Left lung (tissue), 4 donors: ENCODE measurements at regions not wholly inside any gene's neighbourhood (a gene's known extent, or its start where the extent isn't known, plus 50 kb on each side); places are given as distances from the start of the nearest gene placed in this dataset.

Experiments used
- ATAC-seq: fragments of 200-7000 bp; cut with Tn5 transposase; one replicate; pipeline ENCODE4 v1.9.1; 2020; ENCODE audit warnings: moderate library complexity
- DNase-seq, 4 donors: peaks; one replicate each; pipeline ENCODE4 v3.0.0-alpha.2; 2013 to 2020
- H3K27ac ChIP-seq, 2 donors: fragments of 200-600 bp; sonication (generic) in 1 of 2; one replicate each; pipeline versions ENCODE4 v1.5.0 to v1.8.0; 2020 to 2021
- H3K27me3 ChIP-seq, 2 donors: fragments of 200-600 bp; sonication (generic) in 1 of 2; one replicate each; pipeline versions ENCODE4 v1.5.0 to v1.8.0; 2020 to 2021
- H3K36me3 ChIP-seq, 2 donors: fragments of 200-600 bp; sonication (generic) in 1 of 2; one replicate each; pipeline versions ENCODE4 v1.5.0 to v1.8.0; 2020 to 2021
- H3K4me1 ChIP-seq, 2 donors: fragments of 200-600 bp; one replicate each; pipeline ENCODE4 v1.8.0; 2021
- H3K4me3 ChIP-seq, 2 donors: fragments of 200-600 bp; sonication (generic) in 1 of 2; one replicate each; pipeline versions ENCODE4 v1.5.0 to v1.8.0; 2020 to 2021; ENCODE audit warnings: mild to moderate bottlenecking in 1 of 2
- H3K9me3 ChIP-seq, 2 donors: fragments of 200-600 bp; sonication (generic) in 1 of 2; one replicate each; pipeline versions ENCODE4 v1.5.0 to v1.8.0; 2020 to 2021
- intact Hi-C, 2 donors: fragments of 100-400 bp; cut with DNase I; formaldehyde crosslinking; loops; one replicate each; pipeline versions ENCODE4 v1.11.2 to v1.14.2; 2022
- TF ChIP-seq, protein P1 (sequence below), 2 donors: fragments of 200-600 bp; sonication (generic) in 1 of 2; IDR thresholded peaks; one replicate each; pipeline versions ENCODE4 v1.5.0 to v1.8.0; 2021; ENCODE audit warnings: antibody characterized with exemption in 2 of 2
- donor health status: DM: no; HTN: yes; CAD: no.
- donor health status: DM: no; HTN: no; CAD: no.

DNA sequence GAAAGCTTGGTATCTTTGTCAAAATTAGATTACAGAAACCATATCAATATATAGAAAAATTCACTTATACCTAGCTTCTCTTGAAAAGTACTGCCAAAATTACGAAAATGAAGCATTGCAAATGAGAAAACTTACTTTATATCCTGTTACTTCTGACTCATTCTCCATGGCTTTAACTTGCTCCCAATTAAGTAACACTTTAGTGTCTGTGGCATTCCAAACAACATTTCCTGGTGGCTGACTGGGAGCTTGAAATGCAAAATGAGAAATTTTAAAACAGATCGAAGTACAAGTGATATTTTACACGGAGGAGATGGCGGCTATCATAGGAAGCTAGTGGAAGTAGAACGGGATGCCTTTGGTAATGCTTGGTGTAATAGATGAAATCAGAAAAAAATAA is 347.3 kb downstream of the CNTN3 start:
- H3K36me3 ChIP-seq: no peaks in the 10 kb centered on the region
- TF ChIP-seq, protein P1, sequence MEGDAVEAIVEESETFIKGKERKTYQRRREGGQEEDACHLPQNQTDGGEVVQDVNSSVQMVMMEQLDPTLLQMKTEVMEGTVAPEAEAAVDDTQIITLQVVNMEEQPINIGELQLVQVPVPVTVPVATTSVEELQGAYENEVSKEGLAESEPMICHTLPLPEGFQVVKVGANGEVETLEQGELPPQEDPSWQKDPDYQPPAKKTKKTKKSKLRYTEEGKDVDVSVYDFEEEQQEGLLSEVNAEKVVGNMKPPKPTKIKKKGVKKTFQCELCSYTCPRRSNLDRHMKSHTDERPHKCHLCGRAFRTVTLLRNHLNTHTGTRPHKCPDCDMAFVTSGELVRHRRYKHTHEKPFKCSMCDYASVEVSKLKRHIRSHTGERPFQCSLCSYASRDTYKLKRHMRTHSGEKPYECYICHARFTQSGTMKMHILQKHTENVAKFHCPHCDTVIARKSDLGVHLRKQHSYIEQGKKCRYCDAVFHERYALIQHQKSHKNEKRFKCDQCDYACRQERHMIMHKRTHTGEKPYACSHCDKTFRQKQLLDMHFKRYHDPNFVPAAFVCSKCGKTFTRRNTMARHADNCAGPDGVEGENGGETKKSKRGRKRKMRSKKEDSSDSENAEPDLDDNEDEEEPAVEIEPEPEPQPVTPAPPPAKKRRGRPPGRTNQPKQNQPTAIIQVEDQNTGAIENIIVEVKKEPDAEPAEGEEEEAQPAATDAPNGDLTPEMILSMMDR (IDR thresholded peaks at IDR 0.05): no peak
- intact Hi-C loops: no loop called here
- H3K9me3 ChIP-seq: no peaks in the 10 kb centered on the region
- ATAC-seq: no peak
- H3K4me1 ChIP-seq: no peaks in the 10 kb centered on the region
- H3K4me3 ChIP-seq: no peak overlapping the region
- no peaks in the 10 kb centered on the region for H3K27me3 ChIP-seq
- no peak overlapping the region for H3K27ac ChIP-seq
- DNase-seq: no peak

DNA sequence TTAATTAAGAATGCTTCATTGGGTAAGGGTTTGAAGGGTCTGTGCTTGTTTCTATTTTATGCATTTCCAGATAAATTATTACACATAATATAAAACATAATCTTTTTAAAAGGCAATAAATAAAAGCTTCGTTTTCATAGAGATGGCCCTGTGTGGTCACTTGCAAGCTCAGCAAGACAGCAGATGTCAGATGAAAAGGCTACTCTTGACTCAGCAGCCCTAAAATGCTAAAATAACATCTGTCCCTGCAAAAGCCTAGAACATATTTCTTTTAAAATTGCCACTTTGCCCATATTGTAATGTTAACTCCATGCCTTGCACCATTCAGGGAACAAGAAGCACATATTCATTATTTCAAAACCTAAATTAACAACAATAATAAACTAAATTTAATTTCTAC is 349.4 kb downstream of the CNTN3 start:
- Histone ChIP-seq H3K4me1 (no peaks in the 10 kb centered on the region), H3K4me3 (no peak overlapping the region), H3K27me3 (no peaks in the 10 kb centered on the region), H3K27ac (no peak overlapping the region), H3K9me3 (no peaks in the 10 kb centered on the region), H3K36me3 (no peaks in the 10 kb centered on the region)
- TF ChIP-seq, protein P1 (IDR thresholded peaks at IDR 0.05): no peak
- no peak for DNase-seq
- ATAC-seq: no peak
- intact Hi-C loops: no loop called here

DNA sequence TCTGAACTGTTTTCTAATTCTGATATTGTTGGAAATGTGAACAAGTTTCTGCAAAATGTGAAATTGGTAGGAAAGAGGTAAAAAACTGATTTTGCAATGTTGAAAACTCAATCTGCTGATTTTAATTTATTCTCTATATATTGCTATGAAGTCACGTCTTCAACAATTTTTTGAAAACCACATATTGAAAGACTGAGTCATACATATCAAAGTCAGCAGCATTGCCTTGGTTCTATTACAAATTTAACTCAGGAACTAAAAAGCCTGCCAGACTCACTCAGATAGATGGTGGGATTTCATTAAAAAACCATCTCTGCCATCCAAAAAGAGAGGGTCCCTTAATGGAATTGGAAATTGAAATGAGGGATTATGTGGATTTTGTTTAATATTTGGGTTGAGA is 351.4 kb downstream of the CNTN3 start:
- Histone ChIP-seq H3K4me1 (no peaks in the 10 kb centered on the region), H3K36me3 (no peaks in the 10 kb centered on the region), H3K27me3 (no peaks in the 10 kb centered on the region), H3K27ac (no peak overlapping the region), H3K4me3 (no peak overlapping the region), H3K9me3 (no peaks in the 10 kb centered on the region)
- no peak for DNase-seq
- intact Hi-C loops: no loop called here
- TF ChIP-seq, protein P1 (IDR thresholded peaks at IDR 0.05): no peak
- no peak for ATAC-seq

DNA sequence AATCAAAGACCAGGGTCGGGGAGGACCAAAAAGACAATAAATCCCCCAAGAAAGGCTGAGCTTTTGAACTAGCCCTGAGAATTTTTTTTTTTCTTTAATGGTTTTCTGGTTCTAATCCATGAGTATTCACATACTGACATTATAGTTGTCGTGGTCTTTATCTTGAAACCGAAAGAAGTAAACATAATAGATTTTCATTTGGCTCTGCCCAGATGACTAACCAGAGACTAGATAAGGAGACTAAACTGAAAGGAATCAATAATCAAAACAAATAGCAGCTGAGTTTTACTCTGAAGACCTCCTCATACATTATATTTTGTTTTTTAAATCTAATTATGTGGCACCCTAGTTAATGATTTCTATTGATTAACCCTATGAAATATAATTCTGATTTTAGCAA is 381.4 kb downstream of the CNTN3 start:
- intact Hi-C loops: no loop called here
- H3K4me1 ChIP-seq: no peaks in the 10 kb centered on the region
- no peak for ATAC-seq
- H3K36me3 ChIP-seq: no peaks in the 10 kb centered on the region
- no peaks in the 10 kb centered on the region for H3K27me3 ChIP-seq
- no peak overlapping the region for H3K27ac ChIP-seq
- H3K4me3 ChIP-seq: no peak overlapping the region
- DNase-seq: no peak
- H3K9me3 ChIP-seq: no peaks in the 10 kb centered on the region
- TF ChIP-seq, protein P1 (IDR thresholded peaks at IDR 0.05): no peak

DNA sequence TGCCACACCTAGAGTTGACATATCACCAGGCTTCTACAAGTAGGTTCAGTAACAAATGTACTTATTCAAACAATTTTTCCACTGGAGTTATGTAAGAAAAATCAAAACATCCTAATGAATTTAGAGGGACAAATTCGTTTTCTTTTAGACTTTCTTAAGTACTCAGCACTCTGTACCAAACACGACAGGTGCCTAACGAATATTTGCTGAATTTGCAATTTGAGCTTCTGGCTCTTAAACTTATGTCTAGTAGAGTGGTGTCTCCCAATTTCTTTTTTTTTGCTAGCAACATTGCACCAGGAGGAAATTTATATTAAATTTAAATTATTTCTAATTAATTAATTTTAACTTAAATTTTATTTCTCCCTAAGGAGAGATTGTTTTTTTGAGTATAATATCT is 397.0 kb downstream of the CNTN3 start:
- no peak overlapping the region for H3K4me3 ChIP-seq
- no peaks in the 10 kb centered on the region for H3K9me3 ChIP-seq
- H3K27me3 ChIP-seq: no peaks in the 10 kb centered on the region
- intact Hi-C loops: no loop called here
- DNase-seq: no peak
- TF ChIP-seq, protein P1 (IDR thresholded peaks at IDR 0.05): no peak
- no peaks in the 10 kb centered on the region for H3K4me1 ChIP-seq
- H3K36me3 ChIP-seq: no peaks in the 10 kb centered on the region
- no peak overlapping the region for H3K27ac ChIP-seq
- ATAC-seq: no peak
